Lung (tissue), 11 donors: ENCODE measurements at regions not wholly inside any gene's neighbourhood (a gene's known extent, or its start where the extent isn't known, plus 50 kb on each side); places are given as distances from the start of the nearest gene placed in this dataset.

Source experiments
- ATAC-seq: fragments of 200-7000 bp; cut with Tn5 transposase; one replicate; pipeline ENCODE4 v1.9.1; 2020; ENCODE audit warnings: moderate number of reproducible peaks; ENCODE audit not compliant: insufficient read depth, low FRiP score
- DNase-seq, 3 donors: peaks; one replicate each; pipeline ENCODE4 v3.0.0-alpha.2; 2013 to 2017
- H3K27ac ChIP-seq, 2 donors: one replicate each; pipeline ENCODE4 v1.5.1; 2013; ENCODE audit warnings: mild to moderate bottlenecking in 2 of 2, moderate library complexity in 2 of 2, control low read depth in 1 of 2, inconsistent platforms in 1 of 2, low read depth in 1 of 2, low read length in 1 of 2
- H3K27me3 ChIP-seq, 3 donors: one replicate each; pipeline ENCODE4 v1.5.1; 2013; ENCODE audit warnings: low read length in 2 of 3; ENCODE audit not compliant: control insufficient read depth in 3 of 3, insufficient read depth in 3 of 3
- H3K36me3 ChIP-seq, 4 donors: one replicate each; pipeline ENCODE4 v1.5.1; 2013; ENCODE audit warnings: low read length in 4 of 4, mild to moderate bottlenecking in 1 of 4, moderate library complexity in 1 of 4; ENCODE audit not compliant: control insufficient read depth in 4 of 4, insufficient read depth in 4 of 4
- H3K4me1 ChIP-seq, 5 donors: one replicate each; pipeline ENCODE4 v1.5.1; 2013; ENCODE audit warnings: low read length in 5 of 5, mild to moderate bottlenecking in 2 of 5, moderate library complexity in 1 of 5; ENCODE audit not compliant: control insufficient read depth in 5 of 5, insufficient read depth in 5 of 5
- H3K4me3 ChIP-seq: one replicate; pipeline ENCODE4 v1.5.1; 2013; ENCODE audit warnings: mild to moderate bottlenecking, control low read depth, moderate library complexity
- H3K9ac ChIP-seq, 2 donors: one replicate each; pipeline ENCODE4 v1.5.1; 2013; ENCODE audit warnings: low read length in 2 of 2, control low read depth in 1 of 2; ENCODE audit not compliant: insufficient read depth in 1 of 2
- H3K9me3 ChIP-seq, 4 donors: one replicate each; pipeline ENCODE4 v1.5.1; 2013; ENCODE audit warnings: low read length in 3 of 4, mild to moderate bottlenecking in 1 of 4, moderate library complexity in 1 of 4; ENCODE audit not compliant: control insufficient read depth in 4 of 4, insufficient read depth in 3 of 4
- WGBS, 2 donors: extraction: QIAGEN DNeasy Blood & Tissue Kit; methylation state at CpG; one replicate each; pipeline ENCODE4 v1.1.7; 2013; 5-methylcytosine and 5-hydroxymethylcytosine counted together
- TF ChIP-seq, protein P1 (sequence below): IDR thresholded peaks from 2 replicates; pipeline ENCODE4 v1.5.1; 2012; ENCODE audit warnings: mild to moderate bottlenecking; ENCODE audit errors: control extremely low read depth, extremely low read depth
- donor health status: control.
- donor health status: control.
- donor health status: Bipolar disorder and iron deficiency.
- donor health status: healthy.
- donor health status: DM: yes; HTN: yes; CAD: no.

DNA sequence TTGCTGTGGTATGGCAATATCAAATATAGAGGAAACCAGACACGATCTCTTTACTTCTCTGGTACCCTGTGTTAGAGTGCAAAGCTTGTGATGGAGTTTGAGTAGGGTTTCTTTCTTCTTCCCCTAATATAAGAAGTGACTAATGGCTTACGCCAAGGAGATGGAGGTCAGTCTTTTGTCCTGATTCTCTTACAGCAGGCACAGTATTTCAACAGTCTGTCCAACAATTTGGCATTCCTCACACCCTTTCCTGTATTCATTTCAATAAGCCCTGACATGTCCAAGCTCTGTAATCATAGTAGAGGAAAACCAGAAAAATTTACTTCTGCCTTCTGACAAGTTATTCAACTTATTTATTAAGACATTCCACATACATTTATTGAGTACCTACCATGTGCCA, 546.2 kb downstream of the TMEM135 start:
- DNase-seq, result no peak
- Histone ChIP-seq H3K36me3 (no peaks in the 10 kb centered on the region), H3K9ac (no peak overlapping the region), H3K4me3 (no peak overlapping the region), H3K9me3 (peaks cover 0 to 4% (median 0%) of the 10 kb centered on the region in 4 donors), H3K27ac (no peak overlapping the region), H3K27me3 (no peaks in the 10 kb centered on the region), H3K4me1 (no peaks in the 10 kb centered on the region)
- TF ChIP-seq, protein P1, sequence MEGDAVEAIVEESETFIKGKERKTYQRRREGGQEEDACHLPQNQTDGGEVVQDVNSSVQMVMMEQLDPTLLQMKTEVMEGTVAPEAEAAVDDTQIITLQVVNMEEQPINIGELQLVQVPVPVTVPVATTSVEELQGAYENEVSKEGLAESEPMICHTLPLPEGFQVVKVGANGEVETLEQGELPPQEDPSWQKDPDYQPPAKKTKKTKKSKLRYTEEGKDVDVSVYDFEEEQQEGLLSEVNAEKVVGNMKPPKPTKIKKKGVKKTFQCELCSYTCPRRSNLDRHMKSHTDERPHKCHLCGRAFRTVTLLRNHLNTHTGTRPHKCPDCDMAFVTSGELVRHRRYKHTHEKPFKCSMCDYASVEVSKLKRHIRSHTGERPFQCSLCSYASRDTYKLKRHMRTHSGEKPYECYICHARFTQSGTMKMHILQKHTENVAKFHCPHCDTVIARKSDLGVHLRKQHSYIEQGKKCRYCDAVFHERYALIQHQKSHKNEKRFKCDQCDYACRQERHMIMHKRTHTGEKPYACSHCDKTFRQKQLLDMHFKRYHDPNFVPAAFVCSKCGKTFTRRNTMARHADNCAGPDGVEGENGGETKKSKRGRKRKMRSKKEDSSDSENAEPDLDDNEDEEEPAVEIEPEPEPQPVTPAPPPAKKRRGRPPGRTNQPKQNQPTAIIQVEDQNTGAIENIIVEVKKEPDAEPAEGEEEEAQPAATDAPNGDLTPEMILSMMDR, result no peak
- no peak for ATAC-seq
- WGBS, 2 donors, result 86 to 89% methylated on average over 2 of the region's 2 CpGs

DNA sequence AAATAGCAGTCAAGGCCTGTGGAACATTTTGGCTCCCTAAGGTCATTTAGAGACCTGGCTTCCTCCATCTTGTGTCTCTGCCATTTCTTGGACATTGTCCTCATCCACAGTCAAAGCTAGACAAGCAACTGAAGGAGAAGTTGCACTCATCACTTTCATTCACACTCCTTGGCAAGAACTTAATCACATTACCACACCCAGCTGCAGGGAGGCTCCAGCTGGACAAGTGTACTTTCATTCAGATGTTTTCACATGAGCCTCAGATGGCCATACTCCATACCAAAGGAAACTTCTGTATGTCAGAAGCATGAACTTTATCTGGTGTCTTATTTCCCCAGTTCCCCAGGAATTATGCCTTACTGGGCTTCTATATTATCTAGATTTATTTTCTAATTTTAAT, 537.4 kb downstream of the TMEM135 start:
- TF ChIP-seq, protein P1, result no peak
- no peaks in the 10 kb centered on the region for H3K27me3 ChIP-seq
- H3K4me3 ChIP-seq, result no peak overlapping the region
- H3K27ac ChIP-seq, result no peak overlapping the region
- no peaks in the 10 kb centered on the region for H3K9me3 ChIP-seq
- H3K4me1 ChIP-seq, result peaks cover 0 to 5% (median 0%) of the 10 kb centered on the region in 5 donors
- no peak overlapping the region for H3K9ac ChIP-seq
- DNase-seq (no peak), ATAC-seq (no peak)
- H3K36me3 ChIP-seq, result no peaks in the 10 kb centered on the region

DNA sequence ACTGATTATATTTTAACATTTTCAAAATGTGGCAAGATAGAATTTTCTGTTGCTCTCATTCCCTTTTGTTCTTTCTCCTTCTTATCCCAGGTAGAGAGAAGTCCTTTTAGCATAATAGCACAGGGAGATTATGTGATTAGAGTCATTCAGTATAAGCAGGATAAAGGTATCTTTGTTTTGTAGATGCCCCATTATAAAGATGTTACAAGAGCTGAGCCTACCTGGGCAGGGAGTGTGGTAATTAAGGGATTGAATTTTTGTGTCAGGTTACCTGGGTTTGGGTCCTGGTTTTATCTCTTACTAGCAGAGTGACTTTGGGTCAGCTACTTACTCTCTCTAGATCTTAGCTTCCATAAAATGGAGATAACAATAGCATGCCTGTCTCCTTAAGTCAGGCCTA, 536.5 kb downstream of the TMEM135 start:
- TF ChIP-seq, protein P1, result no peak
- Histone ChIP-seq H3K27ac (no peak overlapping the region), H3K4me3 (no peak overlapping the region), H3K9ac (no peak overlapping the region), H3K36me3 (no peaks in the 10 kb centered on the region), H3K27me3 (no peaks in the 10 kb centered on the region), H3K4me1 (peaks cover 0 to 5% (median 0%) of the 10 kb centered on the region in 5 donors), H3K9me3 (no peaks in the 10 kb centered on the region)
- DNase-seq, result no peak
- no peak for ATAC-seq

DNA sequence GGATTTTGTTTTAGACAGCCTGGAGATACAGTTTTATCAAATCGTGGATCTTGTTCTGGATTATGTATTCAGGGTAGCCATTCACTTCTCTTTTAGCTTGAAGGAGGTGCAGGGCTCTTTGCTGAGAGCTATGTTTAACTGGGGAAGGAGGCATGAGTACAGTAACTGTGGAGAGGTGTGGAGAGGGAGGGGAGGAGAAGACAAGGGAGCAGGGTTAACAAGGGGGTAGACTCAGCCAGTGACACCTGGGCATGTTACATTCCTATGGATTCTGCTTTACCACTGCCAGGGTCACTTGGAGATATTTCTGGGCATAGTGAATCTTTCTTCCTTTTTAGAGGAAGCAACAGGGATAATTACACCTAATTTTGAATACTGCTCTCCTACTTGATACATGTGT, 536.0 kb downstream of the TMEM135 start:
- no peaks in the 10 kb centered on the region for H3K36me3 ChIP-seq
- no peak overlapping the region for H3K4me3 ChIP-seq
- WGBS, 2 donors, result 48 to 88% methylated on average over 1 of the region's 1 CpG
- DNase-seq, result no peak
- TF ChIP-seq, protein P1, result no peak
- no peak for ATAC-seq
- peaks cover 0 to 5% (median 0%) of the 10 kb centered on the region in 5 donors for H3K4me1 ChIP-seq
- H3K27ac ChIP-seq, result no peak overlapping the region
- H3K9ac ChIP-seq, result no peak overlapping the region
- H3K9me3 ChIP-seq, result no peaks in the 10 kb centered on the region
- H3K27me3 ChIP-seq, result no peaks in the 10 kb centered on the region
